MG63 (cell line): ENCODE measurements at regions not wholly inside any gene's neighbourhood (a gene's known extent, or its start where the extent isn't known, plus 50 kb on each side); places are given as distances from the start of the nearest gene placed in this dataset.
A peak's percentile ranks its signal among the peaks of the same experiment; 100 is the strongest.

ENCODE experiments used
- DNase-seq: peaks from one replicate; pipeline ENCODE4 v3.0.0-alpha.2; 2020
- H3K27me3 ChIP-seq: fragments of 250-450 bp; sonication (Bioruptor Pico); 2 replicates; pipeline ENCODE4 v1.5.1; 2020; ENCODE audit warnings: mild to moderate bottlenecking, moderate library complexity
- H3K36me3 ChIP-seq: fragments of 250-450 bp; sonication (Bioruptor Pico); 2 replicates; pipeline ENCODE4 v1.5.1; 2020; ENCODE audit warnings: mild to moderate bottlenecking, moderate library complexity
- H3K4me3 ChIP-seq: fragments of 250-450 bp; sonication (Bioruptor Pico); 2 replicates; pipeline ENCODE4 v1.5.1; 2020; ENCODE audit warnings: mild to moderate bottlenecking, moderate library complexity
- H3K9me3 ChIP-seq: fragments of 250-450 bp; sonication (Bioruptor Pico); 2 replicates; pipeline ENCODE4 v1.5.1; 2020; ENCODE audit warnings: mild to moderate bottlenecking, moderate library complexity

DNA sequence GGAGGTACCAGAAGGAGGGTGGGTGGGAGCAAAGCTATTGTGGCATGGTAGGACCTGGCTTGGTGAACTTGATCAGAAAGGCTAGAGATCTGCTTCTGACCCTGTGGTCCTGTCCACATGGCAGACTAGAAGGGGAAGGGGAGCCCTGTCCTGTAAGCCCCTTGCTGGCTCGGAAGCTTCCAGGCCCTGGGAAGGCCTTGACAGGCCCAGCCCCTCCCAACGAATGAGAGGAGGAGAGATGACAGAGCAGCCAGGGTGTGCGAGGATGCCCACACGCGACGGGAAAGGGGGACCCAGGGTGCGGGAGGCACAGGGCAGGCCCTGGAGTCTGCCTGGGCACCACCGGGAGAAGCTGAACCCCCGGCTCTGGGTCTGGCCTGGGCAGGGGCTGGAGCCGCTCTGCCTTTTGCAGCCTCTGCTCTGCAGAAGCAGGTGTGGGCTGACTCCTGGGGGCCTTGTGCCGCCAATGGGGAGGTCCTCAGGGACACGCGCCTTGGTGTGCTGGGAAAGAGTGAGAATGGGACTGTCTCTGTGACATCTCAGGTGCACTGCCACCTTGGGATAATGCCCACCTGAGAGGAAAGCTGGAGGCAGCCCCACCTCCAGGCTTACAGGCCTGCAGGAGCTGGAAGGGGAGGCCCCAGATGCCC, 1447.5 kb downstream of the BRD1 start:
- no peaks in the 10 kb centered on the region for H3K36me3 ChIP-seq
- H3K9me3 ChIP-seq, result peaks cover 3% of the 10 kb centered on the region; the same call in 1 of the 2 replicates
- no peaks in the 10 kb centered on the region; the same call in 1 of the 2 replicates for H3K27me3 ChIP-seq
- no peak overlapping the region for H3K4me3 ChIP-seq
- no peak for DNase-seq

DNA sequence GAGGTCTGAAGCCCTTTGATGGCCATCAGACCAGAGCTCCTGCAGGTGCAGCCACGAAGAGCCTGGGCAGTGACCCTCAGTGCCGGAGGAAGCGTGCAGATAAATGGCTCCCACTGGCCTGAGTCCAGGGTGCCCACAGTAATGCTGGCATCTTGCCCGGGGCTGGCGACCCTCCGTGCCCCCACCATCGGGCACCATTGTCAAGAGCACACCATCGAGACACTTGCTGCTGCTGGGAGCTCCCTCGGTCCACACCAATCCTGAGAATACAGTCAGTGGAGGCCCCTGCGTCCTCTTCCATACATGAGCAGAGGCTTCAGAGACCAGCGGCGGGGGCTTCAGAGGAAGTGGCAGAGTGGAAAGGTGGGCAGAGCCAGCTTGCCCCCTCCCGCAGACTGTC, 1448.3 kb downstream of the BRD1 start:
- H3K9me3 ChIP-seq, result no peaks in the 10 kb centered on the region
- no peaks in the 10 kb centered on the region for H3K36me3 ChIP-seq
- H3K27me3 ChIP-seq, result no peaks in the 10 kb centered on the region; the same call in 1 of the 2 replicates
- DNase-seq, result no peak
- no peak overlapping the region for H3K4me3 ChIP-seq

DNA sequence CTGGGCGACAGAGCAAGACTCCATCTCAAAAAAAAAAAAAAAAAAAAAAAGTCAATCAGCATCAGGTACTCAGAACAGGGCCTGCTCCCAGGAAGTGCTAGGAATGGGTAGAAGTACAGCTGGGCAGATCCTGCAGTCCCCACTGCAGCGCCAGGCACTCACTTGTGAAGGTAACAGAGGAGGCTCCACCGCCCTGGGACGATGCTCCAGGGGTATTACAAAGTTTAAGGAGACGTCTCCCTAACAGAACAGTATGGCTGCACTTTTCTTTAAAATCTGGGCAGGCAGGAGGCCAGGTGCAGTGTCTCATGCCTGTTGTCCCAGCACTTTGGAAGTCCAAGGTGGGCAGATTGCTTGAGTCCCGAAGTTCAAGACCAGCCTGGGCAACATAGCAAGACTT, 1449.0 kb downstream of the BRD1 start:
- Histone ChIP-seq H3K27me3 (no peaks in the 10 kb centered on the region; the same call in 1 of the 2 replicates), H3K4me3 (no peak overlapping the region), H3K36me3 (no peaks in the 10 kb centered on the region), H3K9me3 (no peaks in the 10 kb centered on the region)
- no peak for DNase-seq

DNA sequence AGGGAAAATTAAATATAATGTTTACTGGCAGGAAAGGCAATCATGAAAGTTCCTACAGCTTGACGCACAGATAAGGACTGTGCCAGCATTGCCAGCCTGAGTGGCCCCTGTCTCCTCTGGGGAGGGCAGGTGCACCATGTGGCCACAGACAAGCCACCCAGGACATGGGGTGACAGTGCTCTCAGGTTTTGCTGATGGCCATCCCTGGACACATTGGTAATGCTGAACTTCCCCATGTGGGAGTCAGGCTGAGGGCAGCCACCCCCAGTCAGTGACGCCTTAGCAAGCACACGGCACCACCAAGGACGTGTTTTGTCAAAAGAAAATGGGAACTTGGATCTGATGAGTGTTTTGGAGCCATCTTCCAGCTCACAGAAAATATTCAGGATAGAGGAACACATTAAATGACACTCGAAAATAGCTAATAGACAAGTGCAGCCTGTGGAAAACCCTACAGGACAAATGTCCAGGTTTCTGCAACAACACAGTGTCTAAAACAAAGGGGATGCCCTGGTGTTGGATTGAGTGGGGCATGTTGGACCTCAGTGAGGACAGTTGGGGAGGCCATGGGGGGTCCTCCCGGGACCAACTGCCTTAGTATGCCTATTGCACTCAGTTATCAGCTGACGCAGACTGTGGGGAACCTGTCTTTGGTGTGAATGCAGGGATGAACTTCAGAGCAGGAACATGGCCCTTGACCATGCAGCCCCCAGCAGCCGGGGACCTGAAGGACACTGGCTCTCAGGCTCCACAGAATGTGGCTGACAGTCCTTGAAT, 1450.5 kb downstream of the BRD1 start:
- H3K27me3 ChIP-seq, result no peaks in the 10 kb centered on the region; the same call in 1 of the 2 replicates
- no peaks in the 10 kb centered on the region for H3K36me3 ChIP-seq
- H3K4me3 ChIP-seq, result no peak overlapping the region
- no peak for DNase-seq
- H3K9me3 ChIP-seq, result no peaks in the 10 kb centered on the region

DNA sequence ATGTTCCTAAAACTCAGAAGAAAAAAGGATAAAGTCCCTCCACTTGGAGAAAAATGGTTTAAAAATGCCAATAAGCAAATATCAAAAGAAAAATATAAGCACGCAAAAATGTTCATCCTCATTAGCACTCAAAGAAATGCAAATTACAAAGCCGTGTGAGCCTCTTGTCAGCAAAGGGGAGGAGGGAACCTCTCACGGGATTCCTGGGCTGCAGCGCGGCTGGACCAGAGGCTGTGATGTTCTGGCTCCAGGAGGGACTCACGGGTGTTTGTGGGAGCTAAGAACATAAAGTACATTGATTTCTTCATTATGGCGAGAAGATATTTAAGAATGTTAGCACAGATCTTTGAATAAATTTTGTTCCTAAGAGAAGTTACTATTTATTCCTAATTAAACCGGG, 1451.2 kb downstream of the BRD1 start:
- Histone ChIP-seq H3K27me3 (no peaks in the 10 kb centered on the region; the same call in 1 of the 2 replicates), H3K36me3 (no peaks in the 10 kb centered on the region), H3K9me3 (no peaks in the 10 kb centered on the region), H3K4me3 (no peak overlapping the region)
- DNase-seq, result no peak

DNA sequence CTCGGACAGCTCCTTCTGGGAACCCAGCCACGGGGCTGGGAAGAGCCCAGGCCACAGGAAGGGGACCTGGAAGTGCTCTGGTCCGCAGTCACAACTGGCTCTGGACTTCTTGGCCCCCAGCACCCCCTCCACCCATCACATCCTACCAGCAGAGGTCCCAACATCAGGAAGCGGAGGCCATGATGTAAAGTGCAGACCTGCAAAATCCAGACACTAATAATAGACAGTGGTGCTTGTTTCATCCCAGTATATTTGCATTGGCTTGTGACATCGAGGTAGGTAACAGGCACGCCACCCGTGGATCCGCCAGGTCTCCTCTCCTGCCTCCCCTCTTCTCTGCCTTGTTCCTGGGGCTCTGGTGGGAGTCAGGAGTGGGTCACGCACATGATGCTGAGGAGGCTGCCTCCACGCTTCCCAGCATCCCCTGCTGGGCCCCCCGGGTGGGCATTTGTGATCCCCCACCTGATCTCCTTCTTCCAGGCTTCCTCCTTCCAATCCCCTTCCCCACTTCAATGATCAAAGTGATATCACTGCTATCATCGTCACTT, 1454.0 kb downstream of the BRD1 start:
- DNase-seq, result no peak
- Histone ChIP-seq H3K9me3 (no peaks in the 10 kb centered on the region), H3K4me3 (no peak overlapping the region), H3K36me3 (no peaks in the 10 kb centered on the region), H3K27me3 (no peaks in the 10 kb centered on the region; the same call in 1 of the 2 replicates)

DNA sequence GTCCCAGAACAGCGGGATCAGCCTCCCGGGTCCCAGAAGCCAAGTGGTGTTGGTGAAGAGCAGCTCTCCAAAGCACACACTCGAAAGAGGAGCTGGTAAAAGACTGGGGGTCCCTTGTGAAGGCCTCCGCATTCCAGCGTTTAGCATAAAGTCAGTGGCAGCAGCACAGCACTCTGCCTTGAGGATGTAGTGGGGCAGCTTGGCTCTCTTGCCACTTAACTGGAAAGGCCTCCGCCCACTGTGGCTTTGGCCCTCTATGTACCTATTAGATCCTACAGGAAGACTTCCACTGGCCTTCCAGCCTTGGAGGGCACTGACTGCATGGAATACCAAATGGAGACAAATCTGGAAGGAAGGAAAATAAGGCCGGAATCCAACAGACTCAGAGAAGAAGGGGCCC, 1455.3 kb downstream of the BRD1 start:
- no peak for DNase-seq
- H3K27me3 ChIP-seq, result no peaks in the 10 kb centered on the region; the same call in 1 of the 2 replicates
- H3K4me3 ChIP-seq, result no peak overlapping the region
- H3K9me3 ChIP-seq, result no peaks in the 10 kb centered on the region
- no peaks in the 10 kb centered on the region for H3K36me3 ChIP-seq

DNA sequence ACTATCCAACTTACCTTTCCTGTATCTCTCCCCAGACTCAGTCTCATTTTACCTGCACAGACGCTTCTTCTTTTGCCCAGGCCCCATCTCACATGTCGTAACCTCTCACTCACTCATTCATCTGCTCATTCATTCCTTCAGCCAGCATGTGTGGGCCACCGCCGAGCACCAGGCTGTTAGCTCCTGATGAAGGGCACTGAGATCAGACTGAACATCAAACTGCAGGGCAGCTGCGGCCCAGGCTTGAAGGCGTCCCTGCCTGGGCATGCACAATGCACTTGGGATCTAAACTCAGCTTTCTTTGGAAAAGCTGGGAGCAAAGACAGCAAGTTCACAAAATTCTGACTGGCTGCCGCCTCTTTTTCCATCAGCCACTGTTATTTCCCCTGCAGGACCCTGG, 1456.3 kb downstream of the BRD1 start:
- H3K9me3 ChIP-seq, result no peaks in the 10 kb centered on the region
- H3K27me3 ChIP-seq, result no peaks in the 10 kb centered on the region; the same call in 1 of the 2 replicates
- DNase-seq, result no peak
- no peaks in the 10 kb centered on the region for H3K36me3 ChIP-seq
- no peak overlapping the region for H3K4me3 ChIP-seq

DNA sequence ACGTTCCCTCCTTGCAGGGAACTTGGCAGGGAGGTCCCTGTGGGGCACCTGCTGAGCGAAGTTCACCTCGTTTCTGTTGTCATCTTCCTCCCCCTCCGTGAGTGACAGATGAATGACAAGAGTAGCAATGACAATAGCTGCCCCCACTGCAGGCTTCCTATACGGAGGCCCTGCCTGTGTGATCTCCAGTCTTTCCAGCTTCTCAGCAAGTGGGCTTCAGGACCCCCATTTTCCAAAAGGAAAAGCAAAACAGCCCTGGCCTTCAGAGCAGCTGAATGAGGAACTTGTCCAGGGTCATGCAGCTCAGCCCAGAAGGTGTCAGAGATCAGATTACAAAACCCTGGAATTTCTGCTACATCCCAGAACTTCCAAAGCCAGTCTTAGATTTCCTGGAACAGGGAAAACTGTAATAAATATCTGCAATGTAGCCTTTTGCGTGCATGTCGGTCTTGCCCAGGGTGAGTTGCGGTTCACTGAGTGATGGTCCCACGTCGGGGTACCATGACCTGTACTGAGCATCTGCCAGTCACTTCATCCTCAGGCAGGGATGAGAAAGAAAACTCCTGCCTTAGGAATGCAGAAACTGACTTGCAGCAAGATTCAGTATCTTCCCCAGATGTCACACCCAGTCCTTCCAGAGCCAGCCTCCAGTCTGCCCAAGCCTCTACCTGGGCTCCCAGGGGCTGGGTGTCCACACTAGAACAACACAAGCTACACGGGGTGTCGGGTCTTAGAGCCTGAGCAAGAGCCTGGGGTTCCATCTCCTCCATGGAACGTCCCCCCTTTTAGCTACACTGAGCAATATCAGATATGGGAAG, 1457.0 kb downstream of the BRD1 start:
- Histone ChIP-seq H3K27me3 (no peaks in the 10 kb centered on the region), H3K9me3 (no peaks in the 10 kb centered on the region), H3K4me3 (no peak overlapping the region), H3K36me3 (no peaks in the 10 kb centered on the region)
- DNase-seq, result no peak

DNA sequence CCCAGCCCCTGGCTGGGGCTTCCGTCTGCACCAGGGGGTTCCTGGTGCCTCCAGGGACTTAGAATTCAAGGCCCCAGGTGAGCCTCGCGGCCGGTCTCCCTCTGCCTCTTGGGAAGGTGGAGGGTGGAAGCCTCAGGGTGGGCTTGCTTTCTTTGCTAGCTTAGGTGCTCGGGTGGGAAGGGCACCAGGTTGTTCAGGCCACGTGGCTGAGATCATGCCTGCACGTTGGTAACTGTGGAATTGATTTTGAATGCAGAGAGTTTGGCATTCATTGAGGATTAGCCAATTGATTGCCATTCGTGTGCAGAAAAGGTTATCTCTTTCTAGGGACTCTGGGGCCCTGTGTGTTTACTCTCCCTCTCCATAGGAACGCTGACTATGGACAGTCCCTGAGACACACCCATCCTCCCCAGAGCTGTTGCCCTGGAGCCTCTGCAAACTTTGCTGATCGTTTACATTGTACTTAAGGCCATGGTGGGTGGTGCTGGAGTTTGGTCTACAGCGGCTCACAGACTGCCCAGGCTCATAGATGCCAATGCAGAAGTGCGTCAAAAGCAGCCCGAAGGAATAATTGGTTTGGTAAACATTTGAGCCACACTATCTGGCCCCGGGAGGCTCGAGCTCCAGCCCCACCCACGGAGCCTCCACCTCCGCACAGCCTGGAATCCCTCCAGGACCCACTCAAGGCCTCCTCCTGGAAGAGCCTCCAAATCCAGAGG, 1457.7 kb downstream of the BRD1 start:
- Histone ChIP-seq H3K4me3 (no peak overlapping the region), H3K9me3 (no peaks in the 10 kb centered on the region), H3K27me3 (no peaks in the 10 kb centered on the region), H3K36me3 (no peaks in the 10 kb centered on the region)
- peak; percentile 35 for DNase-seq

DNA sequence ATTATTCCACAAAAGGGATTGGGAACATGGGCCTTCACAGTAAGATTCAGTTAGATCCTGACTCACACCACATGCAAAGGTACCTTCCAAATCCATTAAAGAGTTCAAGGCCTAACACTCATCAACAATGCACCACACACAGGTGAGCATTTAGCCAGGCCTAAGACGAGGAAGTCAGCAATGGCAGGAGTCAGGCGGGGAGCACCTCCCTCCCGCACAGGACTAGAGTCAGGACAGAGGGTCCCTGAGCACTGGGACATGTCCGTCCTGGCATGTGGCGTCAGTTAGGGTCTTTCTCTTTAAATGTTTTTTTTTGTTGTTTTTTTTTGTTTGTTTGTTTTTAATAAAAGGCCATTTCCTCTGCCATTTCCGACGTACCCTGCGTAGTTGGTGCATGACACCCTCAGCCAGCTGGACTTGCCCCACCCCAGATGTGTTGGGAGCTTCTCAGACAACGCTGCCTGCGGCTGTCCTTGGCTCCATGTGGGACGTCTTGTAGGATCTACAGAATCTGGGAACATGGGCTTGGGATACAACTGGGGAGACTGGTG, 1458.6 kb downstream of the BRD1 start:
- Histone ChIP-seq H3K4me3 (no peak overlapping the region), H3K9me3 (no peaks in the 10 kb centered on the region), H3K36me3 (no peaks in the 10 kb centered on the region), H3K27me3 (0 out of 2 replicates have a peak, but pooled peaks cover 2% of the 10 kb centered on the region)
- DNase-seq, result no peak

DNA sequence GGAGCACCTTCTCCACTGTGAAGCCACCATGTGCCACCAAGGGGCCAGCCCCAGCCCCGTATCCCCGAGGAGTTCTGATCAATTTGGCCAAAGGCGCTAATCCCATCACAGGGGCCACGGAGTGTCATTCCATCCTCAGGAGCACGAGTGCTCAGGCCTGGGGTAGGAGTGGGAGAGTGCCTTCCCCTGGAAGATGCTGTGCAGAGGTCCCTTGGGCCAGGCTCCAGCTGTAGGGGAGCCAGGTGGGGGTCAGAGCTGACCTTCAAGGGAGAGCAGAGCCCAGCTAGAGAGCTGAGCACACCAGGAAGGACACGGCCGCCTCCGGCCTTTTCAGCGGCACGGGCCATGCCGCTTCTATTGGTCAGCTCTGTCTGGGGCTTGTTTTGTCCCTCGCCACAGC, 1459.9 kb downstream of the BRD1 start:
- Histone ChIP-seq H3K36me3 (no peaks in the 10 kb centered on the region), H3K9me3 (no peaks in the 10 kb centered on the region), H3K27me3 (0 out of 2 replicates have a peak, but pooled peaks cover 2% of the 10 kb centered on the region), H3K4me3 (no peak overlapping the region)
- DNase-seq, result no peak

DNA sequence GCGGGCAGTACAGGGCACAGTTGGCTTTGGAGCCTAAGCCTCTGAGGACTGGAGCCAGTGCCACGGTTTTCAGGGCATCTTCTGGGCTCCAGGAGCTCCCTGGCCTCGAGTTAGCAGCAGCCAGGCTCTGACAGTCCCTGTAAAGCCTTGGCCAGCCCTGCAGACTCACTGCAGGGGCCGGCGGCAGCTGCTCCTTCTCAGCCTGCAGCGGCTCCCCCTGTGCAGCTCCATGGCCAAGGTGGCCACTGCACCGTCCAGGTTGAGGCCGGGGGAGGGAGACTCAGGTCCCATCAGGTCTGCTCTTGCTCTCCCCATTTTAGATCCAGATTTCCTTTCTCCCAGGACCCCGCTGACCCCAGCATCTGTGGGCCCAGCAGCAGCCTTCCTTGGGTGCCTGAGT, 1461.1 kb downstream of the BRD1 start:
- Histone ChIP-seq H3K27me3 (0 out of 2 replicates have a peak, but pooled peaks cover 2% of the 10 kb centered on the region), H3K36me3 (no peaks in the 10 kb centered on the region), H3K9me3 (no peaks in the 10 kb centered on the region), H3K4me3 (no peak overlapping the region)
- no peak for DNase-seq

DNA sequence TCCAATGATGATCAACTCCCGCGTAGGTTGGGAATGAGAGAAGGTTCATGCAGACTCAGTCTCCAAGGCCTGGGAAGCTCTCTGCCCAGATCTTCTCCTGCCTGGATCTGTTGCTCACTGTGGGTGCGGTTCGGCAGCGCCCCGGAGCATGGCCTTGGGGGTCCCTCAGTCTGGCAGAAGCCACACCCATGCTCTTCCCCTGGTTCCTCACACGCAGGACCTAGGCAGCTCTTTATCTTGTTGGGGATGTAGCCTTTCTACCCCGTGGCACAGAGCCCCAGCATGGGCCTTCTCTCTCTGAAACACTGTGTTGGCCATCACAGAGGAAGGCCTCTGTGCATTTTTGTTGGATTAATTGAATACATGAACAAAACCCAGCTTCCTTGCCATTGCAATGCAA, 1461.6 kb downstream of the BRD1 start:
- H3K9me3 ChIP-seq, result no peaks in the 10 kb centered on the region
- no peak for DNase-seq

DNA sequence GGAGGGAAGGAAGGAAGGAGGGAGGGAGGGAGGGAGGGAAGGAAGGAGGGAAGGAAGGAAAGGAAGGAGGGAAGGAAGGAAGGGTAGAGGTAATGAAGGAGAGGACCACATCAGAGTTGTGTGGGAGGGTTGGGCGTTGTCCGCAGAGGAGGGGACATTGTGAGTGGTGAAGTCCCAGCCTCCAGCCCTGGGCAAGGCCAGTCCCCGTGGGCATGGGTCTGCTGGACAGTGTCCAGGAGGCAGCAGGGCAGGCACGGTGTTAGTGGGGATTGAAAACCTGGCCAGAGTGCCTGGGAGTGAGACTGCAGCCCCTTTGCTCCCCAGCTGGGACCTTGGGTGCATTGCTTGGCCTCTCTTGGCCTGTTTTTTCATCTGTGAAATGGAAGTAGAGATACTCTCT, 1462.3 kb downstream of the BRD1 start:
- DNase-seq, result no peak

More for the DNA sequence above, 1461.6 kb downstream of the BRD1 start:
- Histone ChIP-seq H3K36me3 (no peaks in the 10 kb centered on the region), H3K27me3 (0 out of 2 replicates have a peak, but pooled peaks cover 2% of the 10 kb centered on the region), H3K4me3 (no peak overlapping the region)

More for the DNA sequence above, 1462.3 kb downstream of the BRD1 start:
- Histone ChIP-seq H3K27me3 (0 out of 2 replicates have a peak, but pooled peaks cover 2% of the 10 kb centered on the region), H3K4me3 (no peak overlapping the region), H3K36me3 (no peaks in the 10 kb centered on the region), H3K9me3 (no peaks in the 10 kb centered on the region)
